HG03097 (cell line): ENCODE measurements at regions not wholly inside any gene's neighbourhood (a gene's known extent, or its start where the extent isn't known, plus 50 kb on each side); places are given as distances from the start of the nearest gene placed in this dataset.

ENCODE experiments used
- ATAC-seq: cut with Tn5 transposase; IDR thresholded peaks from one replicate; pipeline ENCODE4 v1.9.1; 2021; ENCODE audit not compliant: unreplicated experiment, low FRiP score

DNA sequence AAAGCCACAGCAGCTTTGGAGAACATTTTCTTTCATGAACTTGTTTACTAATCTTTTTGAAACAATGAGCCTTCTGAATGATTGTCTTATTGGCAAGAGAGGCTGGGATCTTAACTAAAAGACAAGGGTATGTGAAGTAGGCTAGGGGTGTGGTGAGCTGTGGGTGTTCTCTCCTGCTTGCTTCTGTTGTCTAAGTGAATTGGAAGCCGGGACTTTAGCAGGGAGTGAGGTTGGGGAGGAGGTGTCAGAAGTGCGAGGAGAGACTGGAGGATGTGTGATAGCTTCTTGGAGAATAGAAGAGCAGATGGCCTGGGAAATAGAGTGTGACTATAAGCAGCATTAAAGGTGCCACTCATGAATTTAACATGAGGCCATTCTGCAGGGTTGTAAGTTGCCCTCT is 562.8 kb downstream of the UTRN start:
- ATAC-seq = no peak

DNA sequence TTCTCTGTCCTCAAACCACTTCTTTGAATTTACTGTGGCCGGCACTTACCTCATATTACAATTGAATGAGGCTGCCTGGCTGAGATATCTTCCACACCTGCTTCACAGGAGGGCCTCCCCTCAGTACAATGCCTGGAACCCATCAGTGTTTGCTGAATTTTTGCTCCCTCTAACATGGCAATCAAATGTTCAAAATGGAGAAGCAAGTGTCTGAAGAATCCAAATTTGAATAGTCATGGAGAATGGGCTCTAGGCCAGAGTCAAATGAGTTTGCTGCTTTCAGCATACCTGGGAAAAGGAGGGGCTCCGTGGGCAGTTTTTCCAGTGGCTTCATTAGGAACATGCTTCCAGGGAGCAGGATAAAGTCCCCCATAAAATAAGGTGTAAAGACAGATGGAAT is 564.8 kb downstream of the UTRN start:
- no peak for ATAC-seq

DNA sequence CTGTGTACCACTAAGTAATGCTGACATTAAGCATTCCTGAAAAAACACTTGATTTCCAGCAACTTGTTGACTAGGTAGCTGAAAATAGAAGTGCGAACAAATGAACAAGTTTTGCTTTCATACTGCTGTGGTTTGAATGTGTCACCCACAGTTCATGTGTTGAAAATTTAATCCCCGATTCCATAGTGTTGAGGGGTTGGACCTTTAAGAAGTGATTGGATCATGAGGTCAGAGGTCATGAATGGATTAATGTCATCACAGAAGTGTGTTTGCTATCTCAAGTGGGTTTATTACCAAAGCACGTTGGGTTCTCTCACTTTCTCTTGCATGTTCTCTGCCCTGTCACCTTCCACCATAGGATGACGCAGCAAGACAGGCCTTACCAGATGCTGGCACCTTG is 568.5 kb downstream of the UTRN start:
- no peak for ATAC-seq

DNA sequence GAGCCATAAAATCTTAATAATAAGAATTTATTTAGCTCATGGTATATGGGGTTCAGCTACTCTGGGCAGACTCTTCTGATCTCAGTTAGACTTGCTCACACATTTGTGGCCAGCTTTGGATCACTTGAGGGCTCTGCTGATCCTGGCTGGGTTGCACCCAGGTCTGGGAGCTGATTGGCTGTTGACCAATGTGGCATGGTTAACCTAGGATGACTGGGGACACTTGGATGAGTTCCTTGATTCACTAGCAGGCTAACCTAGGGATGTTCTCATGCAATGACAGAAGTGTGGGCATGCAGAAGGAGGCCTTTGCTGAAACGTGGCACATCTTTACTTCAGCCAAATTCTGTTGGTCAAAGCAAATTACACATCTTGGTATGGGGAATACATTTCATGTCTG is 569.5 kb downstream of the UTRN start:
- ATAC-seq = no peak

DNA sequence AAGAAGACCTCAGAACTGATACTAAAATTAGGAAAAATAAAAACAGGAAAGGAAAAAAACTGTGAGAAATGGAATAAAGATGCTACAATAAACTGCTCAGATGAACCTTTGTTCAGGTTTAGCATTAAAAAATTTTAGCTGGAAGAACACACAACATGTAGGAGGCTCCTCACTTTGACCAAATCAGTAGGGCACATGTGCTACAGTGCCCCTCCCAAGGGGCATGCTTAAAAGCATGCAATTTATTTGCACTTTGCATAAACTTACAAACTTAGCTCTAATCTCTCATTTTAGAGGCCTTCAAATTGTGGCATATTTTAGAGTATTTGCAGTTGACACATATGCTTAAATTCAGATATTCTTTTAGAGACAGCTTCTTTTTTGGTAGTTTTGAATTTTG is 570.2 kb downstream of the UTRN start:
- ATAC-seq = no peak

DNA sequence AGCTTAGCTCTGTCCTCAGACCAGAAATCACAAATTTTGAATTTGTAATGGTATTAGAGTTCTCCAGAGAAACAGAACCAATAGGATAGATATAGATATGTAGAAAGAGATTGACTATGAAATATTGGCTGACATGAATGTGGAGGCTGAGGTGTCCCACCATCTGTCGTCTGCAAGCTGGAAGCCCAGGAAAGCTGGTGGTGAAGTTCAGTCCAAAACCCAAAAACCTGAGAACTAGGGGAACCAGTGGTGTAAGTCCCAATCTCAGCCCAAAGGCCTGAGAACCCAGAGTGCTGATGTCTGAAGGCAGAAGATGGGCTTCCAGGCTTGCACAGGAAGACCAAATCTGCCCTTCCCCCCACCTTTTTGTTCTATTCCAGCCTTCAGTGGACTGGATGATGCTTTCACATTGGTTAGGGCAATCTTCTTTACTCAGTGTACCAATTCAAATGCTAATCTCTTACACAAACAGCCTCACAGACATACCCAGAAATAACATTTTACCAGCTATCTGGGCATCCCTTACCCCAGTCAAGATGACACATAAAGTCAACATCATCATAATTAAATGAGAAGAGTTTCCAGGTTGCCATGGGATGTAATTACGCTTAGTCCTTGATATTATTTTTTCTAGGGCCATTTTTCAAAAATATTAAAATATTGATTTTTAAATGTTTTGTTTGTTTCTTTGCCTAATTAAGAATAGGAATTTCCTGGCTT is 570.8 kb downstream of the UTRN start:
- no peak for ATAC-seq

DNA sequence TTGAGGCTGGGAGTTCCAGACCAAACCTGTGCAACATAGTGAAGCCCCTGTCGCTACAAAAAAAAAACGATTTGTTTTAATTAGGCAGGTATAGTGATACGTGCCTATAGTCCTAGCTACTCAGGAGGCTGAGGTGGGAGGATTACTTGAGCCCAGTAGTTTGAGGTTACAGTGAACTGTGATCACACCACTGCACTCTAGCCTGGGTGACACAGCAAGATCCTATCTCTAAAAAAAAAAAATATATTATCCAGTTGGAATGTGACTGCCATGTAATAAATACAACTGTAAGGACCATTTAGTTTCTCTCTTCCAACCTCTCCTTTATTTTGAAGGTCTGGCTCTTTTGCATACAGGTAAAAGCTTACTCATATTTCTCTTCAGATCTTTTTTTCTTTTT is 571.5 kb downstream of the UTRN start:
- ATAC-seq = no peak

DNA sequence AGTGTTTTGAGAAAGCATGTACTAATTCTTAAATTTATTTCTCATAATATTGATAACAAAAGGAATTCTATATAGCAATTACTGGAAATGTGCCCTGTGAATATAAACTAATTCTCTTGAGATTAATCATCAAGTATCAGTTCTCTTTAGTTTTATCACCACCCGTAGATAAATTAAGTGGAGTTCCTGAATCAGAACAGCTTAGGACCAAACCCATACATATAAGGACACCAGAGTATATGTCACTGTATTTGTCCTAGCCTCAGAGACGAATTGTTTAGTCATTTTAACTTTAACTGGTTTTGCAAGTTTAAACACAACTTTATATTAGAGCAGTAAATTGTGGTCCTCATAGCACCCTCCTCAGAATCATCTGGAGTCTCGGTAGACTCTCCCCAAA is 572.0 kb downstream of the UTRN start:
- no peak for ATAC-seq

DNA sequence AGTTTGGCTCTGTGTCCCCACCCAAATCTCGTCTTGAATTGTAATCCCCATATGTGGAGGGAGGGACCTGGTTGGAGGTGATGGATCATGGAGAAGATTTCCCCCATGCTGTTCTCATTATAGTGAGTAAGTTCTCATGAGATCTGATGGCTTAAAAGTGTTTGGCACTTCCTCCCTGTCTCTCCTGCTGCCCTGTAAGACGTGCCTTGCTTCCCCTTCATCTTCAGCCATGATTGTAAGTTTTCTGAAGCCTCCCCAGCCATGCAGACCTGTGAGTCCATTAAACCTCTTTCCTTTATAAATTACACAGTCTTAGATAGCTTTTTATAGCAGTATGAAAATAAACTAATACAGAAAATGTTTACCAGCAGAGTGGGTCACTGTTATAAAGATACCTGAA is 577.6 kb downstream of the UTRN start:
- ATAC-seq = no peak

DNA sequence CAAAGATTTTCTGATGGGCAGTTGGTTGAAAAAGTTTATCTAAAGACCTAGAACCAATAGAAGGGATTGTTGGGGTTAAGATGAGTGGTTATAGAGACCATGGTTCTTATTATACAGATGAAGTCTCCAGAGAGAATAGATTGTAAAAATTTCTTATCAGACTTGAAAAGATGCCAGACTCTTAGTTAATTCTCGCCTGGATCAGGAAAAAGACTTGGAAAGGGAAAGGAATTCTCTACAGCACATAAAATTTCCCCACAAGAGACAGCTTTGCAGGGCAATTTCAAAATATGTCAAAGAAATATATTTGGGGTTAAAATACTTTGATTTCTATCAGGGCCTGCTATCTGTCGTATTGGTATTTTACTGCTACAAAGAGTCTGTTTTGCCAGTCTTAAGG is 582.6 kb downstream of the UTRN start:
- ATAC-seq = no peak

DNA sequence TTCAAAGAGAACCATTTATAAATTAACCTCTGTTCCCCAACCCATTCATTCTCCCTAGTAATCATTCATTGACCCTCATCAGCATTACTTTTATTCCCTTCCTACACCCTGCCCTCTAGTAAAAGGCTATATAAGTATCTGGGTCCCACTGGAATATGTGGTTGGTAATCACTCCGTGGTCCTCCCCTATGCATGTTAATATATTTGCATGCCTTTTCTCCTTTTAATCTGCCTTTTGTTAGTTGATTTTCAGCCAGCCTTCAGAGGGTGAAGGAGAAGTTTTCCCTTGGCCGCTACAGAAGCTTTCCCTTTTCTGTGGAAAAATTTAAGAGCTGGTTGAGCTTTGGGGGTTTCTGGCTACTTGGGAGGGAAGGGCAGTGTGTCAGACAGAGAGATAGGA is 585.6 kb downstream of the UTRN start:
- ATAC-seq = no peak

DNA sequence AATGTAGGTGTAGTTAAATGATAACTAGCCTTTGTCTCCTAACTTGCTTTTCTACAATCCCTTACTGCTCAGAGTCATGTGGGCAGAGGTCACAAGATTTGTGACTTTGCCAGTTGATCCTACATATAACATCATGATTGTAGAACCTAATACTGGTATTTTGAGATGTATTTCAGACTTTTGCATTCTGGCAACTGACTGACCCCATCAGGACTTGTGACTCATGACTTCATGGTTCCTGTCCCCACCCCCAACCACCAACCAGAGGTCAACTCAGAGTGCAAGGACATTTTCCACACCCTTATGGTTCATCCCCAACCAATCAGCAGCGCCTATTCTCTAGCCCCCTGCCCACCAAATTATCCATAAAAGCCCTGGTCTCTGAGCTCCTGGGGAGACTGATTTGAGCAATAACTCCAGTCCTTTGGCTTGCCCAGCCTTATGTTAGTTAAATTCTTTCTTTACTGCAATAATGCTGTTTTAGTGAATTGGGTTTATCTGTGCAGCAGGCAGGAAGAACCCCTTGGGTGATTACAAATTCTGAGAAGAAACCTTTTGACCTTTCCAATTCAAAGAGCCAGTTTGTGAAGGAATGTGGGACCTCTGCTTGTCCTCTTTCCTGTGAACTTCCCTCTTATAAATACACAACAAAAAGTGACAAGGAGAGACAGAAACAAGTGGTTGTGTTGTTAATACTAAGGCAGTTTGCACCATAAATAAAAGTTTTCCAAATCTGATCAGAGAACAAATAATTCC is 588.7 kb downstream of the UTRN start:
- no peak for ATAC-seq

DNA sequence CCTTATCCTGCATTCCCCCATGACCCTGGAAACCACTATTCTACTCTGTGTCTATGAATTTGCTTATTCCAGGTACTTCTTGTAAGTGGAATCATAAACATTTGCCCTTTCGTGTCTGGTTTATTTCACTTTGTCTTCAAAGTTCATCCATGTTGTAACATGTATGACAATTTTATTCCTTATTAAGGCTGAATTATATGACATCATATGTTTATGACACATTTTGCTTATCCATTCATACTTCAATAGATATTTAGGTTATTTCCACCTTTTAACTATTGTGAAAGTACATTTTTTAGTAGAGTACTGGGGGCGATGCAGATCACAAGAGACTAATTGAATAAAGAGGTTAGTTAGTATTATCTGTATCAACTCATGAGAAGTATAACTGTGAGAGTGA is 591.6 kb downstream of the UTRN start:
- no peak for ATAC-seq

DNA sequence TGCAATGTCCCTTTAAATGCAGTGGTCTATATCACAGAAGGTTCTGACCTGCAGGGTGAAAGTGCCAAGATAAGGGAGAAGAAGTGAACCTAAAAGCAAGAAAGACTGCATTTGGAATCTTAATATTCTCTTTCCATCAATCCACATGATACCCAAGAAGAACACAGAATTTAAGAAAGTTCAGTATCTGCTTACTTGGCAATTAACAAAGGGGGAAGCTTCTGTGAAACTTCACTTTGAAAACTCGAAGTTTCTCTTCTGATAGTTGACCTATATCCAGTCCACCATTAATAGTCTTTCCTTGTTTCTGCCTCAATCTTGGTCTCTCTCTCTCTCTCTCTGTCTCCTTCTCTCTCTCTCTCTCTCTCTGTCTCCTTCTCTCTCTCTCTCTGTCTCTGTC is 592.0 kb downstream of the UTRN start:
- ATAC-seq = no peak

DNA sequence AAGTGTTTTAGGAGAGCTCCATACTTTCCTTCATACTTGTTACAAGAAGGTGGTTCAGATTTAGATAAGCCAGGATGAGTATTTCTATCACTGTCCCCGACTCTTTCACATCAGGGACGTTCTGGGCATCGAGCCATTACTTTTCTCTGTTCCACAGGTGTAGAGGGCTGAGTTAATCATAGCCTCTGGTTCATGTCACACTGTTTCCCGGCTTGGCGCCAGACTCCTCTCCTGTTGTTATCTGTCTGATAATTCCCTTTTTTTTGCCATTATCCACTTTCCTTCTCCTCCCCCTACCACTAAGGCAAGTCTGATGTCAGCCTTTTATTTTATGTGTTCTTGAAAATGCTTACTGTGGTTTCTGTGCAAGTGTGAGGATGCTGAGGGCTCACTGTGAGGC is 593.4 kb downstream of the UTRN start:
- no peak for ATAC-seq

DNA sequence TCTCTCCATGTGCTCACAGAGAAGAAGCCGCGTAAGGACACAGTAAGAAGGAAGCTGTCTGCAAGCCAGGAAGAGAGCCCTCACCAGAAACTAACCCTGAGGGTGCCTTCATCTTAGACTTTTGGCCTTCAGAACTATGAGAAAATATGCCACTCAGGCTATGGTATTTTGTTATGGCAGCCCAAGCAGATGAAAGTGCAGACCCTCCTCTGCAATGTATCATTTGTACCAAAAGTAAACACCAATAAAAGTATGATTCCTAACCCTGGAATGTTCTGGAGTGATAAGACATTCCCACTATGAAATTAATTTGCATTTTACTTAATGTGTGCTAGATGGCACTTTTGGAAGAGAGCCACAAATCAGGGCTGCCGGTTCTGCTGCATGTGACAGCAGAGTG is 594.3 kb downstream of the UTRN start:
- ATAC-seq = no peak

DNA sequence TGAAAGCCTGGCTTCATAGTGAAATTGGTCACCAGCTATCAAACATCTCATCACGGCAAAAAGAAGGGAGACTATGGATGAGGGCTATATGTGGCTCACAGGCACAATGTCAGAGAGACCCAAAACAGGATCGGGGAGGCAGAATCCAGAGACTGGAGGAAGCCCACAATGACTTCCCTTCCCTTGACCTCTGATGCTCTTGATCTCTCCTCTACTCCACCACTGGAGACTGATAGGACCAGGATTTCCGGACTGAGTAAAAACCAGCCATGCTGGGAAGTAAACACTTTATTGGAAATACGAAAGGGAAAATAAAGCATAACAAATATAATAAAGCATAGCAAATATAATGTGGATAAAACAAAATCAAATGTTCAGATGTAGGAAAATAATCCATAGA is 597.3 kb downstream of the UTRN start:
- ATAC-seq = no peak

DNA sequence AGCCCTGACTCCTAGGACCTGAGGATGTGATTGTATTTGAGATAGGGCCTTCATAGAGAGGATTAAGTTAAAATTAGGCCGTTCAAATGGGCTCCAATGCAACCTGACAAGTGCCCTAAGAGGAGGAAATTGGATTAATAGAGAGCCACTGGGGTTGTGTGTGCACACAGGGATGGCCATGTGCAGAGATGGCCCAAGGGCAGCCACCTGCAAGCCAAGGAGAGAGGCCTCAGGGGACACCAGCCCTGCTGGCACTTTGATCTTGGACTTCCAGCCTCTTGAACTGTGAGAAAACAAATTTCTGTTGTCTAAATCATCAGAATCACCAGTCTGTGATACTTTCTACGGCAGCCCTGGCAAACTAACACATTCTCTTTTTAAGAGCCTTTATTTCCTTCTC is 598.8 kb downstream of the UTRN start:
- no peak for ATAC-seq

DNA sequence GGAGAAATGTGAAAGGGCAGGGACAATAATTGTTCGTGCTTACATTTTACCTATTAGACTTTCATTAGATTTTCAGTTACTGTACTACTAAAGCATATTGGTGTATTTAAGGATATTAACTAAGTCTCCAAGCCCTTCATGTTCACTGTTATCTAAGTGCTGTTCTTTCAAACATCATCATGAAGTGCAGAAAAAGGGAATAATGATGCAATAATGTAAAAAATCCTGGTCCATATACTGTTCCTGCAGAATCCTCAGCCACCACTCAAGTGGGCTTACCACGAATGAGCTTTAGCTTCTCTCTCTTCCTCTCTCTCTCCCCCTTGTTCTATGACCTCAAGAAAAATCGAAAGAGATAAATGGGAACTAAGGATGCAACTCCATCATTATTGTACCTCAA is 600.7 kb downstream of the UTRN start:
- ATAC-seq = no peak

DNA sequence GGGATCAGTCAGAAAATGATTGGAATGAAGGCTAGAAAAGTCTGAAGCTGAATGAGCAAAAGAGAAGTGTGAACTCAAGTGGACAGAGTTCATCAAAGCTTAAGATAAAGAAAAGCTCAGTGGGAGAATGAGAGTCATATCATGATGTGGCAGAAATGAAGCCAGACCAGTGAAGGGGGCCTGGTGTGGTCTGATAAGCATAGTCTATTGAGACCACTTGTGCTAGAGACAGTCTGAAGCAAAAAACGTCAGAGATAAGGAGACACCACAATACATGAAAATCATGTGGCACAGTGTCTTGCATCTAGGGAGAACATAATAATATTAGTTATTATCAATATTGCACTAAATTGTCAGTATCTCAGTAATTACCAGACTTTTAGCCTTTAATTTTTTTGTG is 601.5 kb downstream of the UTRN start:
- ATAC-seq = no peak

DNA sequence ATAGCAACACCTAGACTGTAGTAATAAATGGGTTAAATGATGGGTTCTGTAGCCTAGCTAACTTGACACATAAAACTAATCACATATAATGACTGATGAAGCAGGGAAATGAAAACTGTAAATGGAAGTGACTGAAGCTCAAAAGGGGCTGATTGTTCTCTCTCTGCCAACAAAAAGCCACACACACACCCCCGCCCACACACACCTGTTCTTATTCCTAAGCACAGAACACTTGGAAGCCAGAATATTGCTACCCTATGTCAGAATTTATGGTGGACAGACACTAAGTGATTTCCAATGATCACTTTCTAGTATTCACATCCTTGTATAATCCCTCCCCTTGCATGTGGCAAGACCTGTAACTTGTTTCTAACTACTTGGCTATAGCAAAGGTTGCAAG is 603.5 kb downstream of the UTRN start:
- ATAC-seq = no peak

DNA sequence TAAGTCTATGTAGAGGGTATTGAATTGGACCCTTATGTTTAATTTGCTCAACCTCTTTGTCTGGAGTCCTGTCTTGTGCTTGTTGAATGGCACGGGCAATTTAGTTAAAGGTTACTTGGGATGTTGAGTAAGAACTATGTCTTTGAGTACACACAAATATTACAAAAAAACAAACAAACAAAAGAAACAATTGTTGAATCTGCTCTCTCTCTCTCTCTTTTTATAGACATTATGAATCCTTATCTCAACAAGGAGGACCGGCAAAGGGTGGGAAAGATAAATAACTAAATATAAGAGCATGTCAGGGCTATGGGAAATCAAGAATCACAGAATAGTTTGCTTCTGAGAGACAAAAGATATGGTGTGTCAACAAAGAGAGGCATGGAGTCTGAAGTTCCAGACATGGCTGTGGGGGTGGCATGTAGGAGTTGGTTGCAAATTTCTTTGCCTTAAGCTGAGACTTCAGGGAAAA is 608.6 kb downstream of the UTRN start:
- no peak for ATAC-seq
